GM18511 (cell line): ENCODE measurements at regions not wholly inside any gene's neighbourhood (a gene's known extent, or its start where the extent isn't known, plus 50 kb on each side); places are given as distances from the start of the nearest gene placed in this dataset.

Source experiments
- ATAC-seq: cut with Tn5 transposase; IDR thresholded peaks from one replicate; pipeline ENCODE4 v1.9.1; 2021; ENCODE audit warnings: mild to moderate bottlenecking, moderate library complexity; ENCODE audit not compliant: unreplicated experiment

- no peak for ATAC-seq
These were observed 162.6 kb upstream of the PLEKHA5 start for GRCh38 chr12:18966954-18967353.

- no peak for ATAC-seq
These were observed 161.7 kb upstream of the PLEKHA5 start for GRCh38 chr12:18967814-18968213.

GRCh38 chr12:18969512-18969911 lies 160.0 kb upstream of the PLEKHA5 start:
- no peak for ATAC-seq

- ATAC-seq = no peak
These were observed 158.9 kb upstream of the PLEKHA5 start for GRCh38 chr12:18970603-18971002.

- ATAC-seq = no peak
These were observed 157.6 kb upstream of the PLEKHA5 start for GRCh38 chr12:18971932-18972331.

GRCh38 chr12:18975933-18976332 lies 153.6 kb upstream of the PLEKHA5 start:
- no peak for ATAC-seq

- ATAC-seq = no peak
These were observed 150.0 kb upstream of the PLEKHA5 start for GRCh38 chr12:18979401-18980126.

GRCh38 chr12:18981732-18982131 lies 147.8 kb upstream of the PLEKHA5 start:
- ATAC-seq = peak; percentile 42

- peak; percentile 73 for ATAC-seq
These were observed 147.1 kb upstream of the PLEKHA5 start for GRCh38 chr12:18982226-18982949.

GRCh38 chr12:18983854-18984253 lies 145.7 kb upstream of the PLEKHA5 start:
- no peak for ATAC-seq

GRCh38 chr12:18990856-18991255 lies 138.7 kb upstream of the PLEKHA5 start:
- ATAC-seq = no peak

GRCh38 chr12:18992336-18992735 lies 137.2 kb upstream of the PLEKHA5 start:
- no peak for ATAC-seq

GRCh38 chr12:18998343-18999261 lies 130.9 kb upstream of the PLEKHA5 start:
- no peak for ATAC-seq

- ATAC-seq = no peak
These were observed 128.7 kb upstream of the PLEKHA5 start for GRCh38 chr12:19000836-19001235.

GRCh38 chr12:19002216-19002615 lies 127.3 kb upstream of the PLEKHA5 start:
- no peak for ATAC-seq

- no peak for ATAC-seq
These were observed 126.4 kb upstream of the PLEKHA5 start for GRCh38 chr12:19003141-19003540.

- ATAC-seq = no peak
These were observed 125.4 kb upstream of the PLEKHA5 start for GRCh38 chr12:19003987-19004619.

GRCh38 chr12:19005257-19005801 lies 124.2 kb upstream of the PLEKHA5 start:
- no peak for ATAC-seq

- no peak for ATAC-seq
These were observed 122.9 kb upstream of the PLEKHA5 start for GRCh38 chr12:19006626-19007137.

GRCh38 chr12:19008102-19008501 lies 121.4 kb upstream of the PLEKHA5 start:
- ATAC-seq = no peak
